Chondrocyte (in vitro differentiated cells): ENCODE measurements at regions not wholly inside any gene's neighbourhood (a gene's known extent, or its start where the extent isn't known, plus 50 kb on each side); places are given as distances from the start of the nearest gene placed in this dataset.
"Not testable (repeated sequence)": the region's sequence is repeated elsewhere in the genome, so short reads cannot be mapped to it uniquely, and the experiment has no call there.

Experiments
- DNase-seq: peaks from one replicate; pipeline ENCODE4 v3.0.0; 2021; ENCODE audit warnings: mixed read lengths, low spot score
- H3K27ac Mint-ChIP-seq: one replicate; pipeline ENCODE4 v1.8.0; 2021; ENCODE audit warnings: mild to moderate bottlenecking, moderate library complexity, mixed read lengths; ENCODE audit not compliant: unreplicated experiment
- H3K27me3 Mint-ChIP-seq: 2 replicates; pipeline ENCODE4 v1.8.0; 2021; ENCODE audit warnings: low read depth, mixed read lengths
- H3K36me3 Mint-ChIP-seq: 2 replicates; pipeline ENCODE4 v1.8.0; 2021; ENCODE audit warnings: low read depth, mixed read lengths
- H3K4me1 Mint-ChIP-seq: 2 replicates; pipeline ENCODE4 v1.8.0; 2021; ENCODE audit warnings: low read depth, mild to moderate bottlenecking, mixed read lengths
- H3K4me3 Mint-ChIP-seq: one replicate; pipeline ENCODE4 v1.8.0; 2021; ENCODE audit warnings: mild to moderate bottlenecking, moderate library complexity, mixed read lengths; ENCODE audit not compliant: unreplicated experiment
- H3K9me3 Mint-ChIP-seq: 2 replicates; pipeline ENCODE4 v1.8.0; 2021; ENCODE audit warnings: low read depth, mixed read lengths
- CTCF ChIP-seq: fragments of 200-600 bp; sonication (generic); IDR thresholded peaks from 2 replicates; pipeline ENCODE4 v1.5.0; 2021; ENCODE audit warnings: antibody characterized with exemption, mild to moderate bottlenecking, moderate library complexity

GRCh38 chr15:77892335-77892734 is 185.2 kb downstream of the TBC1D2B start:
- H3K27me3 Mint-ChIP-seq = no peaks in the 10 kb centered on the region
- DNase-seq = peak; percentile 33
- no peak overlapping the region for H3K27ac Mint-ChIP-seq
- H3K4me1 Mint-ChIP-seq = peaks cover 65% of the 10 kb centered on the region
- no peak for TF ChIP-seq CTCF
- H3K9me3 Mint-ChIP-seq = no peaks in the 10 kb centered on the region
- H3K4me3 Mint-ChIP-seq = no peak overlapping the region
- no peaks in the 10 kb centered on the region for H3K36me3 Mint-ChIP-seq

GRCh38 chr15:77891862-77892261 is 185.6 kb downstream of the TBC1D2B start:
- H3K36me3 Mint-ChIP-seq, H3K9me3 Mint-ChIP-seq, H3K4me3 Mint-ChIP-seq, H3K27me3 Mint-ChIP-seq: not testable (repeated sequence)
- Mint-ChIP-seq H3K27ac (peak overlapping the region; percentile 2), H3K4me1 (peaks cover 65% of the 10 kb centered on the region)
- peak; percentile 33 for DNase-seq

- H3K9me3 Mint-ChIP-seq, H3K27me3 Mint-ChIP-seq, H3K36me3 Mint-ChIP-seq: not testable (repeated sequence)
- peak overlapping the region; percentile 92 for H3K27ac Mint-ChIP-seq
- DNase-seq = peak; percentile 85
- H3K4me1 Mint-ChIP-seq = peaks cover 65% of the 10 kb centered on the region
- peak overlapping the region; percentile 25 for H3K4me3 Mint-ChIP-seq
Measured at GRCh38 chr15:77890911-77891801, 186.4 kb downstream of the TBC1D2B start.

GRCh38 chr15:77889828-77890725 is 187.4 kb downstream of the TBC1D2B start:
- H3K4me3 Mint-ChIP-seq, H3K9me3 Mint-ChIP-seq, H3K27me3 Mint-ChIP-seq, H3K36me3 Mint-ChIP-seq: not testable (repeated sequence)
- H3K27ac Mint-ChIP-seq = peak overlapping the region; percentile 99
- DNase-seq = peak; percentile 68
- peaks cover 57% of the 10 kb centered on the region for H3K4me1 Mint-ChIP-seq

GRCh38 chr15:77889009-77889806 is 188.3 kb downstream of the TBC1D2B start:
- Mint-ChIP-seq H3K27ac (peak overlapping the region; percentile 99), H3K4me3 (peak overlapping the region; percentile 56), H3K36me3 (no peaks in the 10 kb centered on the region), H3K27me3 (no peaks in the 10 kb centered on the region), H3K9me3 (no peaks in the 10 kb centered on the region), H3K4me1 (peaks cover 50% of the 10 kb centered on the region)
- peak; percentile 62 for DNase-seq
- no peak for TF ChIP-seq CTCF

GRCh38 chr15:77887563-77888429 is 189.7 kb downstream of the TBC1D2B start:
- peak overlapping the region; percentile 87 for H3K27ac Mint-ChIP-seq
- not testable (repeated sequence) for H3K4me3 Mint-ChIP-seq, H3K36me3 Mint-ChIP-seq, H3K27me3 Mint-ChIP-seq, H3K9me3 Mint-ChIP-seq, DNase-seq
- peaks cover 41% of the 10 kb centered on the region for H3K4me1 Mint-ChIP-seq
